Choroid plexus epithelial cell (primary cell): ENCODE measurements at regions not wholly inside any gene's neighbourhood (a gene's known extent, or its start where the extent isn't known, plus 50 kb on each side); places are given as distances from the start of the nearest gene placed in this dataset.
"Not testable (repeated sequence)": the region's sequence is repeated elsewhere in the genome, so short reads cannot be mapped to it uniquely, and the experiment has no call there.

Source experiments
- DNase-seq: peaks from one replicate; pipeline ENCODE4 v3.0.0-alpha.2; 2010; ENCODE audit warnings: low read depth
- H3K4me3 ChIP-seq: 2 replicates; pipeline ENCODE4 v1.5.1; 2011; ENCODE audit warnings: low read depth, mild to moderate bottlenecking, control low read depth, low read length, moderate library complexity
- TF ChIP-seq, protein P1 (sequence below): conservative IDR thresholded peaks from 2 replicates; pipeline ENCODE4 v1.5.1; 2011; ENCODE audit warnings: low read depth, mild to moderate bottlenecking, control low read depth, inconsistent platforms, low read length, moderate library complexity

DNA sequence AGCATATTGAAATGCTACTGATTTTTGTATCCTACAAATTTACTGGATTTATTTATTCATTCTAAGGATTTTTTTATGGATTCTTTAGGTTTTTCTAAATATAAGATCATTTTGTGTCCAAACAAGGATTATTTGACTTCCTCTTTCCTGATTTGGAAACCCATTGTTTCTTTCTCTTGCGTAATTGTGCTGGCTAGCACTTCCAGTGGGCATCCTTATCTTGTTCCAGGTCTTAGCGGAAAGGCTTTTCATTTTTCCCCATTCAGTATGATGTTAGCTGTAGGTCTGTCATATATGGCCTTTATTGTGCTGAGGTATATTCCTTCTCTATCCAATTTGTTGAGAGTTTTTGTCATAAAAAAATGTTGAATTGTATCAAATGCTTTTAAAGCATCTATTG, 57.2 kb upstream of the RHOJ start:
- DNase-seq, result no peak
- TF ChIP-seq, protein P1, sequence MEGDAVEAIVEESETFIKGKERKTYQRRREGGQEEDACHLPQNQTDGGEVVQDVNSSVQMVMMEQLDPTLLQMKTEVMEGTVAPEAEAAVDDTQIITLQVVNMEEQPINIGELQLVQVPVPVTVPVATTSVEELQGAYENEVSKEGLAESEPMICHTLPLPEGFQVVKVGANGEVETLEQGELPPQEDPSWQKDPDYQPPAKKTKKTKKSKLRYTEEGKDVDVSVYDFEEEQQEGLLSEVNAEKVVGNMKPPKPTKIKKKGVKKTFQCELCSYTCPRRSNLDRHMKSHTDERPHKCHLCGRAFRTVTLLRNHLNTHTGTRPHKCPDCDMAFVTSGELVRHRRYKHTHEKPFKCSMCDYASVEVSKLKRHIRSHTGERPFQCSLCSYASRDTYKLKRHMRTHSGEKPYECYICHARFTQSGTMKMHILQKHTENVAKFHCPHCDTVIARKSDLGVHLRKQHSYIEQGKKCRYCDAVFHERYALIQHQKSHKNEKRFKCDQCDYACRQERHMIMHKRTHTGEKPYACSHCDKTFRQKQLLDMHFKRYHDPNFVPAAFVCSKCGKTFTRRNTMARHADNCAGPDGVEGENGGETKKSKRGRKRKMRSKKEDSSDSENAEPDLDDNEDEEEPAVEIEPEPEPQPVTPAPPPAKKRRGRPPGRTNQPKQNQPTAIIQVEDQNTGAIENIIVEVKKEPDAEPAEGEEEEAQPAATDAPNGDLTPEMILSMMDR, result no peak
- H3K4me3 ChIP-seq, result no peak overlapping the region

- peak; percentile 35 for DNase-seq
- TF ChIP-seq, protein P1, result peak; percentile 39
Observed at GRCh38 chr14:63134801-63135200, 69.4 kb upstream of the RHOJ start.

GRCh38 chr14:63130531-63130930, 73.7 kb upstream of the RHOJ start:
- no peak overlapping the region for H3K4me3 ChIP-seq
- no peak for DNase-seq
- TF ChIP-seq, protein P1, result no peak

More at GRCh38 chr14:63134801-63135200, 69.4 kb upstream of the RHOJ start:
- H3K4me3 ChIP-seq, result no peak overlapping the region

DNA sequence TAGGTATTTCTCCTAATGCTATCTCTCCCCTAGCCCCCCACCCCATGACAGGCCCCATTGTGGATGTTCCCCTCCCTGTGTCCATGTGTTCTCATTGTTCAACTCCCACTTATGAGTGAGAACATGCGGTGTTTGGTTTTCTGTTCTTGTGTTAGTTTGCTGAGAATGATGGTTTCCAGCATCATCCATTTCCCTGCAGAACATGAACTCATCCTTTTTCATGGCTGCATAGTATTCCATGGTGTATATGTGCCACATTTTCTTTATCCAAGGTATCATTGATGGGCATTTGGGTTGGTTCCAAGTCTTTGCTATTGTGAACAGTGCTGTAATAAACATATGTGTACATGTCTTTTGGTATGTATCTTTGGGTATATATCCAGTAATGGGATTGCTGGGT, 61.2 kb upstream of the KCNH5 start:
- not testable (repeated sequence) for DNase-seq, H3K4me3 ChIP-seq

DNA sequence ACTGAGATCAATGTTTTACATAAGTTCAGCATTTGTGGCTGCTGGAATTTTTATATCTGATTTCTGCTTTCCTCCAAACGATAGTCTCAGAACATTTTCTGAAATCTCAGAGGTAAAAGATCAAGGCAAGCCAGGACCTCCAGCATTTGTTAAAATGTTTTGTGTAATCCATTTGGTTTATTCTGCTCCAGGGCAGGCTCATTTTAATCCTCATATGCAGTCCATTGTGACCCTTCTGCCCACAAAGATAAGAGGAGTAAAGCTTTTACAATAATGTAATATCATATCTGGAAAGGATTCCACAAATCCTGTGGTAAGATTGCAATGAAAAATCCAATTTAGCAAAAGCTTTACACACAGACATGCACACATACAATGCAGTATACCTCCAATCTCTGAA, 55.3 kb upstream of the KCNH5 start:
- TF ChIP-seq, protein P1, result no peak
- no peak for DNase-seq
- no peak overlapping the region for H3K4me3 ChIP-seq

- DNase-seq, result no peak
- no peak overlapping the region for H3K4me3 ChIP-seq
- TF ChIP-seq, protein P1, result no peak
Observed at GRCh38 chr14:63096186-63096585, 50.9 kb upstream of the KCNH5 start.
